ENCODE measurements at regions not wholly inside any gene's neighbourhood (a gene's known extent, or its start where the extent isn't known, plus 50 kb on each side); places are given as distances from the start of the nearest gene placed in this dataset.

GRCh38 chrX:114017086-114017485 lies 566.8 kb upstream of the HTR2C start (continued):
- TF ChIP-seq CHD7 (IDR thresholded peaks at IDR 0.05; ENCODE audit: insufficient replicate concordance, low read length): no peak
- TF ChIP-seq POLR2A (IDR thresholded peaks at IDR 0.05; ENCODE audit: control extremely low read depth in 1 of 2, low read depth in 2 of 2, low read length in 2 of 2): no peak
- no peak for TF ChIP-seq RNF2 (IDR thresholded peaks at IDR 0.05; ENCODE audit: borderline replicate concordance, low read depth, low read length, missing control alignments, poor library complexity, severe bottlenecking)
- no peak for TF ChIP-seq CTCF (IDR thresholded peaks at IDR 0.05; ENCODE audit: control extremely low read depth in 1 of 3, insufficient read depth in 1 of 3, low read depth in 1 of 3, low read length in 3 of 3)
- no peak for TF ChIP-seq CBX5 (IDR thresholded peaks at IDR 0.05; ENCODE audit: low read depth, low read length)
- no peak for TF ChIP-seq JUND (IDR thresholded peaks at IDR 0.05; ENCODE audit: low read length)
